ENCODE measurements at regions not wholly inside any gene's neighbourhood (a gene's known extent, or its start where the extent isn't known, plus 50 kb on each side); places are given as distances from the start of the nearest gene placed in this dataset.
"Not testable (repeated sequence)": the region's sequence is repeated elsewhere in the genome, so short reads cannot be mapped to it uniquely, and the experiment has no call there.

DNA sequence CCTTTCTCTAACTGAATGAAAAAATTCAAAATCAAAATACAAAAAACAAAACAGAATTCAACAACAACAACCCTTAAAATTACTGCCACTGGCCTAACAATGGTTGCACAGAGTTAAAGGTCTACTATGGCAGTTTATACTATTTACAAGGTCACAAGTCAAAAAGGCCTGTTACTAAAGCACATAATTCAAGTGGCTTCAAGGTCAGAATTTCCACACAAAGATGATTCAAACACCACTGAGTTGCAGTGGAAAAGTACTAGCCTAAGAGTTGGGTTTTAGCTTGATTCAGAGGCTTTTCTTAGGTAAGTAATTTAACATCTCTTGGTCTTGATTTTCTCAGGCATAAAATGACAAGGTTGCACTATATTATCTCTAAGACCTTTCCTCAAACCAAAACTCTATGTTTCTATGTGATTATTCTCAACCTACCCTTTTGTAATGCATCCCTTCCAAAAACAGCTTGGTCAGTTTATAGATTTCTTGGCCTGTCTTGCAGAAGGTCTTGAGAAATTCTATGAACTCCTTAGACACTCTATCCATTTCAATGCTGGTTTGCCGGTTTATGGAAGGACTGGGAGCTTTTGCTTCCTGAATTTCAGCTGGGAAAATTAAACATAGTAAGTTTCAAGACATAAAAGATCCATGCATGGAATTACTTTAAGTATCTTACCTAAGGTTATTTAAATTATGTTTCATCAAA lies 189.8 kb upstream of the KCTD7 start:
- H3K4me3 ChIP-seq (ENCODE audit: low read depth in 1 of 2, low read length in 2 of 2); H3K36me3 ChIP-seq (ENCODE audit: insufficient read depth, low read length); H3K9me3 ChIP-seq (ENCODE audit: low read length); H3K9ac ChIP-seq (ENCODE audit: low read length); H3K27ac ChIP-seq (ENCODE audit: low read depth, low read length); H3K4me1 ChIP-seq (ENCODE audit: insufficient read depth, low read length); H3K27me3 ChIP-seq (ENCODE audit: control insufficient read depth in 1 of 2, insufficient read depth in 2 of 2, low read length in 2 of 2): not testable (repeated sequence)

DNA sequence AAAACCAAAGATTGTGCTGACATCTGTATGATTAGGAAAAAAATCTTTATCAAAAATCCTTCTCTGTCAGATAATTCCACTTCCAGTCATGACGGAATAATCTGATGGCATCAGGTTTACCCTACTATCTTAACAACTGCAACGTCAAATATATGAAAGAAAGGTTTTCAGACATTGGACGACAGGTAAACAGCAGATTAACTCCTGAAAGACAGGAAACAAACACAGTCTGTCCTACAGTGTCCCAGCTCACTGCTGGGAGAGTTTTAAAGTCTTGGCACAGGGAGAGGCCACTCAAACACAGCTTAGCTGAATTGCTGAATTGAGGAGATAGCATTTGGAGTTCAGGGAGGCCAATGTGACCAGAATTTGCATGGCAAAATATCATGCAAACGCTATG lies 186.3 kb upstream of the KCTD7 start:
- no peaks in the 10 kb centered on the region for H3K36me3 ChIP-seq (ENCODE audit: insufficient read depth, low read length)
- H3K27ac ChIP-seq (ENCODE audit: low read depth, low read length) = no peak overlapping the region
- H3K4me3 ChIP-seq (ENCODE audit: low read depth in 1 of 2, low read length in 2 of 2) = no peak overlapping the region
- no peaks in the 10 kb centered on the region for H3K9me3 ChIP-seq (ENCODE audit: low read length)
- no peaks in the 10 kb centered on the region for H3K4me1 ChIP-seq (ENCODE audit: insufficient read depth, low read length)
- H3K9ac ChIP-seq (ENCODE audit: low read length) = no peak overlapping the region
- H3K27me3 ChIP-seq (ENCODE audit: control insufficient read depth in 1 of 2, insufficient read depth in 2 of 2, low read length in 2 of 2) = no peaks in the 10 kb centered on the region

DNA sequence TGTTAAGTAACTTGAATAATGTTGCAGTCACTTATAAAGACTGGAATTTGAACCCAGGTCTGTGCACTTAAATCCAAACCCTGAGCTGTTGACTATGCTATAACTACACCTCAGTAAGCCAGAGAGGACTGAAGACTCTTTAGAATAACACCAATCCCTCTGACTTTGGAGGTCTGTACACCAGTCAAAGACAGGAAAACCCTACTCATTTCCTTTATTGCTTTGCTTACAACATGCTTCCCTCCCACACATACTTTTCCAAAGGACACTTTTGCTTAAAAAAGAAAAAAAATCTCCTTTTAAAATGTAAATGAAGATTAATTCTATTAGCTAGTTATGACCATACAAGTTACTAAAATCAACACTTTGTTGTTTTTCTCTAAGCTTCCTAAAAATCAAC lies 184.7 kb upstream of the KCTD7 start:
- Histone ChIP-seq H3K27me3 (ENCODE audit: control insufficient read depth in 1 of 2, insufficient read depth in 2 of 2, low read length in 2 of 2) (no peaks in the 10 kb centered on the region), H3K4me3 (ENCODE audit: low read depth in 1 of 2, low read length in 2 of 2) (no peak overlapping the region), H3K9ac (ENCODE audit: low read length) (no peak overlapping the region), H3K36me3 (ENCODE audit: insufficient read depth, low read length) (no peaks in the 10 kb centered on the region), H3K4me1 (ENCODE audit: insufficient read depth, low read length) (no peaks in the 10 kb centered on the region), H3K9me3 (ENCODE audit: low read length) (no peaks in the 10 kb centered on the region), H3K27ac (ENCODE audit: low read depth, low read length) (no peak overlapping the region)

DNA sequence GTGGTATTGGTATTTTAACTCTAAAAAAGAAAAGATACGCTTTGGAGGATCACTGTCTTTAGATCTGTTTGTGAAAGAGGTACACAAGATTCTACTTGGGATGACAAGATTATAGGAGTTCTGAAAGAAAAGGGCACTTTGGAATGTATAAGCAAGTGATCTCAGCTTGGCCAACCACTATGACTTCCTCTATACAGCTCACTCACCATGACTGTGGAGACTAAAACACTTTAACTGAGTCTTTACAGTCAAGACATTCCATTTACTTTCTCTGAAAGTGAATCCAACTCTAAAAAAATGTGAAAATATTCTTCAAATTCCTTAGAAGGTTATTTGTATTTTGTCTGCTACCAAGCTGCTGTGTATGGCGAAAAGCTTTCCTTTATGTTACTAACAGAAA lies 181.7 kb upstream of the KCTD7 start:
- not testable (repeated sequence) for H3K9ac ChIP-seq (ENCODE audit: low read length)

DNA sequence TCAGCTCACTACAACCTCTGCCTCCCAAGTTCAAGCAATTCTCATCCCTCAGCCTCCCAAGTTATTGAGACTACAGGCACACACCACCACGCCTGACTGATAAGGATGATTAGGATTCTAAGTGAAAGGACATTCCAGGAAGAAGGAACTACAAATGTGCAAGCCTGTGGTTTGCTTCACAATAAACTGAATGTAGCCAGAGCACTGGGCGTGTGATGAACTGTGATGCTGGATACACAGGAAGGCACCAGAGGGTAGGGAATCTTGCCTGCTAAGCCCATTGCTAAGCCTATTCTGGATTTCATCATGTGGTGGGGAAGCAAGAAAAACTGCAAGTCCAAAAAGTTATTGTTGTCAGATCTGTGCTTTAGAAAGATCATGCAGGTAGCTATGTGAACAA lies 177.9 kb upstream of the KCTD7 start:
- not testable (repeated sequence) for H3K27ac ChIP-seq (ENCODE audit: low read depth, low read length); H3K4me1 ChIP-seq (ENCODE audit: insufficient read depth, low read length); H3K4me3 ChIP-seq (ENCODE audit: low read depth in 1 of 2, low read length in 2 of 2); H3K36me3 ChIP-seq (ENCODE audit: insufficient read depth, low read length); H3K27me3 ChIP-seq (ENCODE audit: control insufficient read depth in 1 of 2, insufficient read depth in 2 of 2, low read length in 2 of 2); H3K9ac ChIP-seq (ENCODE audit: low read length); H3K9me3 ChIP-seq (ENCODE audit: low read length)

More for the DNA sequence above, 181.7 kb upstream of the KCTD7 start:
- H3K9me3 ChIP-seq (ENCODE audit: low read length); H3K4me3 ChIP-seq (ENCODE audit: low read depth in 1 of 2, low read length in 2 of 2); H3K27ac ChIP-seq (ENCODE audit: low read depth, low read length); H3K4me1 ChIP-seq (ENCODE audit: insufficient read depth, low read length); H3K36me3 ChIP-seq (ENCODE audit: insufficient read depth, low read length); H3K27me3 ChIP-seq (ENCODE audit: control insufficient read depth in 1 of 2, insufficient read depth in 2 of 2, low read length in 2 of 2): not testable (repeated sequence)

DNA sequence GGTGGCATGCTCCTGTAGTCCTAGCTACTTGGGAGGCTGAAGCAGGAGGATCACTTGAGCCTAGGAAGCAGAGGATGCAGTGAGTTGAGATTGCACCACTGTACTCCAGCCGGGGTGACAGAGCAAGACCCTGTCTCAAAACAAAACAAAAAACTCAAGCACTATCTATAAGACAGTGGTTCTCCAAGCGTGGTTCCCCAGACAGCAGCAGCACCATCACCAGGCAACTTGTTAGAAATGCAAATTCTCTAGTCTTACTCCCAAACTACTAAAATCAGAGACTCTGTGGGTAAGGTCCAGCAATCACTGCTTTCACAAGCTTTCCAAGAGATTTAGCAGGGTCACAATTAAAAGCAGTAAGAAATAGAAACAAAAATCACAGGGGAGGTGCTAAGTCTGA lies 177.0 kb upstream of the KCTD7 start:
- not testable (repeated sequence) for H3K4me3 ChIP-seq (ENCODE audit: low read depth in 1 of 2, low read length in 2 of 2); H3K9me3 ChIP-seq (ENCODE audit: low read length); H3K27me3 ChIP-seq (ENCODE audit: control insufficient read depth in 1 of 2, insufficient read depth in 2 of 2, low read length in 2 of 2); H3K9ac ChIP-seq (ENCODE audit: low read length); H3K27ac ChIP-seq (ENCODE audit: low read depth, low read length); H3K4me1 ChIP-seq (ENCODE audit: insufficient read depth, low read length); H3K36me3 ChIP-seq (ENCODE audit: insufficient read depth, low read length)

DNA sequence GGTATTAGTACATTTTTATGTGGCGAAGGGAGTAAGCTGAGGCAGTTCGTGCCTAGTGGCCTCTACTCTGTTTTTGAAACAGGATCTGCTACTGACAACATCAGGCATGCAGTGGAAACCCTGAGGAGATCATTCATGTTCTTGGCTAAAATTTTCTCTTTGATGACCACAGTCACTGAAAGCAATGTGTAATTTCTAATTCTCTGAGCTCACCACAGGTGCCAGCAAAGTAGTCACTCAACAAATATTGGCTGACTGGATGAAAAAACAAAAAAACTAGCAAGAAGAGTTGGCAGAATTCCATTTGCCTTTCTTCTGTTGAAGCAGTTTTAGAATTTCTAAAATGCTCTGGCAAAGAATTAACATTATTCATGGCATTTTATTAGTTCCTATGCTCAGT lies 176.5 kb upstream of the KCTD7 start:
- no peaks in the 10 kb centered on the region for H3K36me3 ChIP-seq (ENCODE audit: insufficient read depth, low read length)

DNA sequence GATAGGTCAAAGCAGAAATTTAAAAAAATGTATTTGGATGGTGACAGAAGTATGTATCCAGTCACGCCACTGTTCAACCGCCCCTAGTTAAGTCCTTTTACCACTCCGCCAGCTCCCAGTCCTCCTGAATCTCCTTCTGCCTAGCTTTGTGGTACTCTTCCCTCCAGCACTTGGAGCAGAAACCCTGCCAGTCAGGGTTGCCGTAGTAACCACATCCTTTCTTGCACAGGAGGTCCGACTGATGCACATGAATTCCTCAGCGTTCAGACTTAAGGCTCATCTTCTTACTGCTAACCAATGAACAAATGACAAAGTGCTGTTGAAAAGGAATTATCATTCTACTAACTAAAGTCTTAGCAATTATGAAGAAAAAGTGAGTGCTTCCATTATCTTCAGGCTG lies 175.3 kb upstream of the KCTD7 start:
- no peaks in the 10 kb centered on the region for H3K27me3 ChIP-seq (ENCODE audit: control insufficient read depth in 1 of 2, insufficient read depth in 2 of 2, low read length in 2 of 2)
- no peaks in the 10 kb centered on the region for H3K36me3 ChIP-seq (ENCODE audit: insufficient read depth, low read length)
- H3K4me3 ChIP-seq (ENCODE audit: low read depth in 1 of 2, low read length in 2 of 2) = no peak overlapping the region
- no peak overlapping the region for H3K9ac ChIP-seq (ENCODE audit: low read length)
- no peak overlapping the region for H3K27ac ChIP-seq (ENCODE audit: low read depth, low read length)
- no peaks in the 10 kb centered on the region for H3K4me1 ChIP-seq (ENCODE audit: insufficient read depth, low read length)
- no peaks in the 10 kb centered on the region for H3K9me3 ChIP-seq (ENCODE audit: low read length)

More for the DNA sequence above, 176.5 kb upstream of the KCTD7 start:
- Histone ChIP-seq H3K9ac (ENCODE audit: low read length) (no peak overlapping the region), H3K4me1 (ENCODE audit: insufficient read depth, low read length) (no peaks in the 10 kb centered on the region), H3K27me3 (ENCODE audit: control insufficient read depth in 1 of 2, insufficient read depth in 2 of 2, low read length in 2 of 2) (no peaks in the 10 kb centered on the region), H3K9me3 (ENCODE audit: low read length) (no peaks in the 10 kb centered on the region), H3K4me3 (ENCODE audit: low read depth in 1 of 2, low read length in 2 of 2) (no peak overlapping the region), H3K27ac (ENCODE audit: low read depth, low read length) (no peak overlapping the region)

DNA sequence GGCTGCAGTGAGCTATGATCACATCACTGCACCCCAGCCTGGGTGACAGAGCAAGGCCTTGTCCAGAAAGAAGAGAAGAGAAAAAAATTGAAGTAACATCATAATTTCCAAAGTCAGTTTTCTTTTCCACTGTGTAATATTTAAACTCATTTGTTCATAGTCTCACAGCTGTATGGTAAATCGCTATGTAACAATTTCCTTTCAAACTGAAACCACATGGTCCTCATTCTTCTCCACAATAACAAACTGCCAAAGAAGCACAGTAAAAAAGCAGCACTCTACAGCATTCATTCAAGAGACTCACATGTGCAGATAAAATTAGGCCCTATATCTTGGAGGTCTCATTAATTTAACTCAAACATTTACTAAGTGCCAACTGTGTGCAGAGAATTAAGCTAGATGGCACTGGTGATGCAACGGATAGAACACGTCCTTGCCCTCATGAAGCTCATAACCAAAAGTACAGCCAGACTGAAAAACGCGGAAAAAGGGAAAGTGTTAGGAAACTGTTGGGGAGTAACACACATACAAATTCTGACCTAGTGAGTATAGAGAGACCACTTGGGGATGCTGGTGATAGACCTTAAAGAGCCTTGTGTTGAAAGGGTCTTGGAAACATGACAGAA lies 174.0 kb upstream of the KCTD7 start:
- Histone ChIP-seq H3K27ac (ENCODE audit: low read depth, low read length) (no peak overlapping the region), H3K27me3 (ENCODE audit: control insufficient read depth in 1 of 2, insufficient read depth in 2 of 2, low read length in 2 of 2) (no peaks in the 10 kb centered on the region), H3K4me3 (ENCODE audit: low read depth in 1 of 2, low read length in 2 of 2) (no peak overlapping the region), H3K4me1 (ENCODE audit: insufficient read depth, low read length) (no peaks in the 10 kb centered on the region), H3K36me3 (ENCODE audit: insufficient read depth, low read length) (no peaks in the 10 kb centered on the region), H3K9ac (ENCODE audit: low read length) (no peak overlapping the region), H3K9me3 (ENCODE audit: low read length) (no peaks in the 10 kb centered on the region)

DNA sequence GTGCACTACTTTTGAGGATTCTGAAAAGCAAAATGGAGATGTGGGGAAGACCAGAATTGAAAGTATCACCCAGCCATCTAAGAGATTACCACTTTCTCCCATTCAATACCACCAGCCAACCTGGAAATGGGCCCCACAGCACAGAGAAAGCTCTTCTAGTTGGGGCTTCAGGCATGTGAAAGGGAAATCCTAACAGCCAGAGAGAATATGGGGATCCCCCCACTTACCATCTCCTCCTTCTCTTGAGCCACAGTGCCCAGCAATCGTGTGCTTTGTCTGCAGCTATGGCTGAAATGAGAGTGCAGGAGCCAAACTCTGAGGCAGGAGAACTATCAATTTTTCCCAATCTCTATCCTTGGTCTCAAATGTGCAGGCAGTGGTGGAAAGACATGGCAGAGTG lies 173.2 kb upstream of the KCTD7 start:
- not testable (repeated sequence) for H3K4me3 ChIP-seq (ENCODE audit: low read depth in 1 of 2, low read length in 2 of 2); H3K27ac ChIP-seq (ENCODE audit: low read depth, low read length); H3K4me1 ChIP-seq (ENCODE audit: insufficient read depth, low read length); H3K27me3 ChIP-seq (ENCODE audit: control insufficient read depth in 1 of 2, insufficient read depth in 2 of 2, low read length in 2 of 2); H3K9ac ChIP-seq (ENCODE audit: low read length); H3K9me3 ChIP-seq (ENCODE audit: low read length); H3K36me3 ChIP-seq (ENCODE audit: insufficient read depth, low read length)

DNA sequence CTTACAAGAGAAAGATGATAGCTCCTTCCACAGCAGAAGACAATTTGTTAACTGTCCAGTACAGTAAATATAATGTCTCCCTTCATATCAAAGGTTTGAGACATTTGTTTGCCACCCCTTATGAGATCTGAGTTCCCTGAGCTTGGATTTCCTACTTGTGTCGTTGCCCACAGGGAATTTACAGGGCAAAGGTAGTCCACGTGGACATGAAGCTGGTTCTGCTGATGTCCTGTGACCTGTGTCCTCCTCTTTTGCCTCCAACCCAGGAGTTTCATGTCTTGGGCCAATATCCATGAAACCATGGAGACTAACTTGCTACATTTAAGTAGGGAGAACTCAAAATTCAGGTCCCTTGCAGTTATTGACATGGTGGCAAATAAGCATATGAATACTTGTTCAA lies 172.2 kb upstream of the KCTD7 start:
- H3K4me1 ChIP-seq (ENCODE audit: insufficient read depth, low read length); H3K27ac ChIP-seq (ENCODE audit: low read depth, low read length); H3K4me3 ChIP-seq (ENCODE audit: low read depth in 1 of 2, low read length in 2 of 2); H3K36me3 ChIP-seq (ENCODE audit: insufficient read depth, low read length); H3K9ac ChIP-seq (ENCODE audit: low read length); H3K27me3 ChIP-seq (ENCODE audit: control insufficient read depth in 1 of 2, insufficient read depth in 2 of 2, low read length in 2 of 2); H3K9me3 ChIP-seq (ENCODE audit: low read length): not testable (repeated sequence)

DNA sequence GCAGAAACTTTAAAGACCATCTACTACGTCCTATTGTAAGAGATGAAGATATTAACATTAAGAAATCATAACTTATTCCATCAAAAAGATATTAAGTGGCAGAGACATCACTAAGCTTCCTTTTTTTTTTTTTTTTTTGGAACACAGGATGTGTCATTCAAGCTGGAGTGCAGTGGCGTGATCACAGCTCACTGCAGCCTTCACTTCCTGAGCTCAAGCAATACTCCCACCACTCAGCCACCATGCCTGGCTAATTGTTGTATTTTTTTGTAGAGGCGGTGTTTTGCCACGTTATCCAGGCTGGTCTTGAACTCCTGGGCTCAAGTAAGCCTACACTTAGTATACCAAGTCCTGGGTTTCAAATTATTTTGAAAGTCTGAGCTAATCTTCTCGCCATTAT lies 169.7 kb upstream of the KCTD7 start:
- not testable (repeated sequence) for H3K27ac ChIP-seq (ENCODE audit: low read depth, low read length); H3K4me1 ChIP-seq (ENCODE audit: insufficient read depth, low read length); H3K9ac ChIP-seq (ENCODE audit: low read length); H3K9me3 ChIP-seq (ENCODE audit: low read length); H3K36me3 ChIP-seq (ENCODE audit: insufficient read depth, low read length); H3K4me3 ChIP-seq (ENCODE audit: low read depth in 1 of 2, low read length in 2 of 2); H3K27me3 ChIP-seq (ENCODE audit: control insufficient read depth in 1 of 2, insufficient read depth in 2 of 2, low read length in 2 of 2)
